BE2C (cell line): ENCODE measurements at regions not wholly inside any gene's neighbourhood (a gene's known extent, or its start where the extent isn't known, plus 50 kb on each side); places are given as distances from the start of the nearest gene placed in this dataset.

Source experiments
- DNase-seq: peaks from one replicate; pipeline ENCODE4 v3.0.0-alpha.2; 2020
- H3K27me3 ChIP-seq: fragments of 250-450 bp; sonication (Bioruptor Pico); 2 replicates; pipeline ENCODE4 v1.5.1; 2020; ENCODE audit warnings: mild to moderate bottlenecking
- H3K36me3 ChIP-seq: fragments of 250-450 bp; sonication (Bioruptor Pico); 2 replicates; pipeline ENCODE4 v1.5.1; 2020; ENCODE audit warnings: mild to moderate bottlenecking
- H3K4me1 ChIP-seq: fragments of 250-450 bp; sonication (Bioruptor Pico); 2 replicates; pipeline ENCODE4 v1.5.1; 2020
- H3K4me3 ChIP-seq: 2 replicates; pipeline ENCODE4 v1.5.1; 2011; ENCODE audit warnings: low read depth, low read length
- H3K9me3 ChIP-seq: fragments of 250-450 bp; sonication (Bioruptor Pico); 2 replicates; pipeline ENCODE4 v1.5.1; 2020
- TF ChIP-seq, protein P1 (sequence below): IDR thresholded peaks from 2 replicates; pipeline ENCODE4 v1.5.1; 2012; ENCODE audit warnings: mild to moderate bottlenecking, low read depth, low read length

DNA sequence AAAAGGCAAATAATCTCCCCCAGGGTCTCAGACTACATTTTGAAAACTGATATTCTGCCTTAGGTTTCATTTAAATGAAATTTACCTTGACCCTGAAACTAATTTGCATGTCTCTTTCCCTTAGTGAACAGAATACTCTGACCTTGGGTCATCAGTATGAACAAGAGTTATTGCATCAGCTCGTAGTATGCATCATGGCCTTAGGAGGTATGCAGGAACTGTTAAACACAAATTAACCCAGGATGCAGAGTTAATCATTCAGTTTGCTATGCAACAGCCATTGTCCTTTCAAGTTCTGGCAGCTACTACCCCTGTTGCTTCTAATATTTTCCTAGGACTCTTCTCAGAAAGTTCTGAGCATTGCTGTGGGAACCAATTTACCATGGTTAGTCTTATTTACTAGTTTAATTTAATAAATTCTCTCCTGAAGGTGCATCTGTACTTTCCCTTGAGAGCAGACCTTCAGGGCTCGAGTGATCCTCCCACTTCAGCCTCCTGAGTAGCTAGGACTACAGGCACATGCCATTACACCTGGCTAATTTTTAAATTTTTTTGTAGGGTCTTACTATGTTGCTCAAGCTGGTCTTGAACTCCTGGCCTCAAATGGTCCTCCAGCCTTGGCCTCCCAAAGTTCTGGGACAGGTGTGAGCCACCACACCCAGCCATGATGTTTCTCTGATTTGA, 126.7 kb downstream of the TTC6 start:
- Histone ChIP-seq H3K36me3 (no peaks in the 10 kb centered on the region), H3K4me3 (no peak overlapping the region), H3K9me3 (no peaks in the 10 kb centered on the region), H3K4me1 (no peaks in the 10 kb centered on the region), H3K27me3 (no peaks in the 10 kb centered on the region)
- no peak for DNase-seq
- TF ChIP-seq, protein P1, sequence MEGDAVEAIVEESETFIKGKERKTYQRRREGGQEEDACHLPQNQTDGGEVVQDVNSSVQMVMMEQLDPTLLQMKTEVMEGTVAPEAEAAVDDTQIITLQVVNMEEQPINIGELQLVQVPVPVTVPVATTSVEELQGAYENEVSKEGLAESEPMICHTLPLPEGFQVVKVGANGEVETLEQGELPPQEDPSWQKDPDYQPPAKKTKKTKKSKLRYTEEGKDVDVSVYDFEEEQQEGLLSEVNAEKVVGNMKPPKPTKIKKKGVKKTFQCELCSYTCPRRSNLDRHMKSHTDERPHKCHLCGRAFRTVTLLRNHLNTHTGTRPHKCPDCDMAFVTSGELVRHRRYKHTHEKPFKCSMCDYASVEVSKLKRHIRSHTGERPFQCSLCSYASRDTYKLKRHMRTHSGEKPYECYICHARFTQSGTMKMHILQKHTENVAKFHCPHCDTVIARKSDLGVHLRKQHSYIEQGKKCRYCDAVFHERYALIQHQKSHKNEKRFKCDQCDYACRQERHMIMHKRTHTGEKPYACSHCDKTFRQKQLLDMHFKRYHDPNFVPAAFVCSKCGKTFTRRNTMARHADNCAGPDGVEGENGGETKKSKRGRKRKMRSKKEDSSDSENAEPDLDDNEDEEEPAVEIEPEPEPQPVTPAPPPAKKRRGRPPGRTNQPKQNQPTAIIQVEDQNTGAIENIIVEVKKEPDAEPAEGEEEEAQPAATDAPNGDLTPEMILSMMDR, result no peak

DNA sequence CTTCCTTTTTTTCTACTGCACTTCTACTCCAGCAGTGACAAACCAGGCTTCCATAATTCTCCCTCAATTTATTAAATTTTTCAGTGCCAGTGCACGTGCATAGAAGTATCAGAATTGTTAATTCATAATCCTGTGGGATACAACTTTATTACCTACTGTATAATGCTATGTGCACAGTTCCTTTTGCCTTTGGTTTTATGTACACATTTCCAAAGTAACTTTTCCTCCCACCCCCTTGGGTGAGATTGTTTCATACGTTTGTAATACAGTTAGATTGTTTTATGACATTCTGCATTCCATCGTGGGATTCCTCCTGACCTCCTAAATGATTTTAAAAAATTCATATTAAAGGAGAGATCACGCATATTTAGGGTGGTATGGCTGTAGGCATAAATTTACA, 128.1 kb downstream of the TTC6 start:
- Histone ChIP-seq H3K36me3 (no peaks in the 10 kb centered on the region), H3K9me3 (no peaks in the 10 kb centered on the region), H3K4me3 (no peak overlapping the region), H3K4me1 (no peaks in the 10 kb centered on the region), H3K27me3 (no peaks in the 10 kb centered on the region)
- TF ChIP-seq, protein P1, result no peak
- DNase-seq, result no peak

DNA sequence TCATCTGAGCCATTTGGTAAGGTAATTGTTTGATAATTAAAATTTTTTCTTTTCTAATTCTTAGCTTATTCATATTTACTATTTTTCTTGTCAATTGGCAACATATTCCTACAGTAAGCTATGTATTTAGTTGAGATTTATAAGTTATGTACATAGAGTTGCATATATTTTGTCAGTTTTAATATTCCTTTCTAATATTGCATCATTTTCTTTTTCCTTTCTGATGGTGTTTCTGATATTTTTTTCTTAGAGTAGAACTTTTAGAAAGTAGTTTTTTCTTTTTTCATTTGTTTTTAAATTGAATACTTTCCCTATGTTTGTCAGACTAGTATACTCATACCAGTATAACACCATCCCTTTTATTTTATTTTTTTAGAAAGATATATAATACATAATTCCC, 131.3 kb downstream of the TTC6 start:
- TF ChIP-seq, protein P1, result no peak
- no peak overlapping the region for H3K4me3 ChIP-seq
- no peaks in the 10 kb centered on the region for H3K4me1 ChIP-seq
- no peaks in the 10 kb centered on the region for H3K27me3 ChIP-seq
- DNase-seq, result no peak
- H3K9me3 ChIP-seq, result no peaks in the 10 kb centered on the region
- no peaks in the 10 kb centered on the region for H3K36me3 ChIP-seq

DNA sequence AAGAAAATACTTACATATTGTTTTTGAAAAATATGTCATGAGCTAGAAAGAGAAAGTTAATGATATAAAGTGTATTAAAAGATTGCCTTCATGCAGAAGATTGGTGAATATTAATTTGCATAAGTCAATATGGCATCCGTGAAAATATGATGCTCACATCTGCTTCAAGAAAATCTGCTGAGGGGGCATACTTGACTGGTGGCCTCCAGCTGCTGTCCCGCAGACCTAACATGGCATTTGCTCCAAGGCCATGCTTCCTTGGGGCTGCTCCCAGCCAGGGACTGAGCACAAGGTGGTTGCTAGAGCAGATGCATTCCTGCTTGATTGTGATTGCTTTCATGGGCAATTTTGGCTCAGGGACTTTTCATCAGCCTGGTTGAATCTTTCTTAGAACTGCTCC, 133.8 kb downstream of the TTC6 start:
- H3K4me1 ChIP-seq, result no peaks in the 10 kb centered on the region
- TF ChIP-seq, protein P1, result no peak
- H3K9me3 ChIP-seq, result no peaks in the 10 kb centered on the region
- DNase-seq, result no peak
- H3K27me3 ChIP-seq, result no peaks in the 10 kb centered on the region
- no peak overlapping the region for H3K4me3 ChIP-seq
- no peaks in the 10 kb centered on the region for H3K36me3 ChIP-seq

DNA sequence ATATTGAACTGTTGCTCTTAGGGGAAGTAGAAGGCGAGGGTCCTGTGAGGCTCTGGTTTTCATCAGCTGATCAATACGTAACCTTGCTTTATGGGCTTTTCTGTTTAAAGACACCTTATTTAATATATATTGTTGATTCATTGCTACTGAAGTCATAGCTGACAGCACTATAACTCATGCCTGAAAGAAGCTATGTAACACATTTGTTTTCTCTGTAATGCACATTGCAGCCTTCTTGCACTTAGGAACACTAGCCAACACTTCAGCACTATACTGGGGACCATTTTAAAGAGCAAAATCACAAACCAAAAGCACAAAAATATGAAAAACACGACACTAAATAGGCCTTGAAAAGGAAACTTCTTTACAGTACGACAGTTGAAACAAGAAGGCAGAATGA, 135.7 kb downstream of the TTC6 start:
- H3K36me3 ChIP-seq, result no peaks in the 10 kb centered on the region
- TF ChIP-seq, protein P1, result no peak
- no peak overlapping the region for H3K4me3 ChIP-seq
- no peaks in the 10 kb centered on the region for H3K9me3 ChIP-seq
- no peaks in the 10 kb centered on the region for H3K27me3 ChIP-seq
- H3K4me1 ChIP-seq, result no peaks in the 10 kb centered on the region
- DNase-seq, result no peak

DNA sequence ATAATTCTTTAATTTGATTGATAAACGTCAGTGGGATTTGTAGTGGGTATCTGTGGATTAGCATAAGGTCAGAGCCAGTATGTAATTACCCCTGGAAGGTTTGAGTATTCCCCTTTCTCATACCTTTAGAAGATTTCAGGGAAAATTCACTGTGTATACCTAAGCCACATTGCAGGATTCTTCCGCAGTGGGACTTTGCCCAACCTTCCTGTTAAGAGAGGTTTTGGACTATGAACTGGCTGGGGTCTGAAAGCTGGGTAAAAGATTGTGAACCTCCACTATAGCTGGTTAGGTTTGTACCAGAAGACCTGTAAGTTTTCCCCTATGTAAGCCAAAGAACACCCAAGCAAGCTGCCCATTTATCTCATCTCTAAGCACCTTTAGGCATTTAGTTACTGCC, 150.2 kb downstream of the TTC6 start:
- H3K9me3 ChIP-seq, result no peaks in the 10 kb centered on the region
- no peaks in the 10 kb centered on the region for H3K36me3 ChIP-seq
- no peak for DNase-seq
- H3K27me3 ChIP-seq, result peaks cover 4% of the 10 kb centered on the region; the same call in 1 of the 2 replicates
- H3K4me1 ChIP-seq, result no peaks in the 10 kb centered on the region
- no peak overlapping the region for H3K4me3 ChIP-seq
- TF ChIP-seq, protein P1, result no peak
